ENCODE measurements at regions not wholly inside any gene's neighbourhood (a gene's known extent, or its start where the extent isn't known, plus 50 kb on each side); places are given as distances from the start of the nearest gene placed in this dataset.

DNA sequence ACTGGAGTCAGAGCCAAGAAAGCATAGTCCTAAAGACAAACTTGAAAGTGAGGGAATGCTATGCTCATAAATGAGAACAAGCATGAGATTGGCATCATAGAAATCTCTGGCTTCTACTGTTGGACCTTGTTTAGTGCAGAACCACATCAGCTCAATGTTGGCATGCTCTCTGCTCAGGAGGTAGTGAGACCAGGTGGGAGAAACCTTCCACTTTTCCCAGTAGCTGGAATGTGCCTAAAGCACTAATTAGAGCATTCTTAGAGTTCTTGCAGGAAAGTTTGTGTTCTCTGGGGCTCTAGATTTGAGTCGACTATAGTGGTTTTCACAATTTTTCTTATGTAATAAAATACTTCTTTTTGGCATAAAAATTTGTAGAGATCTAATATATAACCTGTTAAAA, 159.7 kb upstream of the PRICKLE1 start:
- TF ChIP-seq, protein P1, sequence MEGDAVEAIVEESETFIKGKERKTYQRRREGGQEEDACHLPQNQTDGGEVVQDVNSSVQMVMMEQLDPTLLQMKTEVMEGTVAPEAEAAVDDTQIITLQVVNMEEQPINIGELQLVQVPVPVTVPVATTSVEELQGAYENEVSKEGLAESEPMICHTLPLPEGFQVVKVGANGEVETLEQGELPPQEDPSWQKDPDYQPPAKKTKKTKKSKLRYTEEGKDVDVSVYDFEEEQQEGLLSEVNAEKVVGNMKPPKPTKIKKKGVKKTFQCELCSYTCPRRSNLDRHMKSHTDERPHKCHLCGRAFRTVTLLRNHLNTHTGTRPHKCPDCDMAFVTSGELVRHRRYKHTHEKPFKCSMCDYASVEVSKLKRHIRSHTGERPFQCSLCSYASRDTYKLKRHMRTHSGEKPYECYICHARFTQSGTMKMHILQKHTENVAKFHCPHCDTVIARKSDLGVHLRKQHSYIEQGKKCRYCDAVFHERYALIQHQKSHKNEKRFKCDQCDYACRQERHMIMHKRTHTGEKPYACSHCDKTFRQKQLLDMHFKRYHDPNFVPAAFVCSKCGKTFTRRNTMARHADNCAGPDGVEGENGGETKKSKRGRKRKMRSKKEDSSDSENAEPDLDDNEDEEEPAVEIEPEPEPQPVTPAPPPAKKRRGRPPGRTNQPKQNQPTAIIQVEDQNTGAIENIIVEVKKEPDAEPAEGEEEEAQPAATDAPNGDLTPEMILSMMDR (IDR thresholded peaks at IDR 0.05 in 2 of 3, conservative IDR thresholded peaks at IDR 0.05 in 1 of 3; ENCODE audit: control insufficient read depth in 2 of 3, extremely low read depth in 1 of 3, insufficient read depth in 1 of 3, low read depth in 3 of 3, low read length in 3 of 3): no peak
- TF ChIP-seq ZSCAN29 (IDR thresholded peaks at IDR 0.05): no peak
- TF ChIP-seq CHD4 (IDR thresholded peaks at IDR 0.05): no peak
- no peak for TF ChIP-seq ZNF274 (IDR thresholded peaks at IDR 0.05; ENCODE audit: insufficient read depth, insufficient read length)
- no peak for TF ChIP-seq EZH2 (IDR thresholded peaks at IDR 0.05; ENCODE audit: borderline replicate concordance, control insufficient read depth, low read depth, low read length)
- TF ChIP-seq GABPA (IDR thresholded peaks at IDR 0.05; ENCODE audit: low read depth): no peak
- no peak for TF ChIP-seq HDAC6 (IDR thresholded peaks at IDR 0.05; ENCODE audit: unreplicated experiment)
- no peak for TF ChIP-seq SUZ12 (IDR thresholded peaks at IDR 0.05; ENCODE audit: unreplicated experiment)
- TF ChIP-seq KDM1A (IDR thresholded peaks at IDR 0.05; ENCODE audit: borderline replicate concordance): no peak

Measured in GM12878 (cell line).